Kidney capillary endothelial cell (primary cell): ENCODE measurements at regions not wholly inside any gene's neighbourhood (a gene's known extent, or its start where the extent isn't known, plus 50 kb on each side); places are given as distances from the start of the nearest gene placed in this dataset.

Experiments
- DNase-seq: peaks from one replicate; pipeline ENCODE4 v3.0.0-alpha.2; 2018; ENCODE audit warnings: low spot score

GRCh38 chr14:101503431-101504095 lies 57.7 kb upstream of the DIO3 start:
- no peak for DNase-seq

GRCh38 chr14:101504096-101504948 lies 57.0 kb upstream of the DIO3 start:
- no peak for DNase-seq

GRCh38 chr14:101505236-101505970 lies 55.9 kb upstream of the DIO3 start:
- DNase-seq = no peak

- no peak for DNase-seq
Observed at GRCh38 chr14:101506211-101506925, 54.9 kb upstream of the DIO3 start.

GRCh38 chr14:101506926-101507835 lies 54.1 kb upstream of the DIO3 start:
- no peak for DNase-seq

- DNase-seq = no peak
Observed at GRCh38 chr14:101507836-101508150, 53.5 kb upstream of the DIO3 start.

GRCh38 chr14:101508196-101508947 lies 52.9 kb upstream of the DIO3 start:
- DNase-seq = no peak

- no peak for DNase-seq
Observed at GRCh38 chr14:101508948-101509729, 52.2 kb upstream of the DIO3 start.

- DNase-seq = no peak
Observed at GRCh38 chr14:101509730-101510371, 51.4 kb upstream of the DIO3 start.

GRCh38 chr14:101511199-101511598 lies 50.1 kb upstream of the DIO3 start:
- no peak for DNase-seq
